ENCODE measurements at regions not wholly inside any gene's neighbourhood (a gene's known extent, or its start where the extent isn't known, plus 50 kb on each side); places are given as distances from the start of the nearest gene placed in this dataset.
"Not testable (repeated sequence)": the region's sequence is repeated elsewhere in the genome, so short reads cannot be mapped to it uniquely, and the experiment has no call there.

DNA sequence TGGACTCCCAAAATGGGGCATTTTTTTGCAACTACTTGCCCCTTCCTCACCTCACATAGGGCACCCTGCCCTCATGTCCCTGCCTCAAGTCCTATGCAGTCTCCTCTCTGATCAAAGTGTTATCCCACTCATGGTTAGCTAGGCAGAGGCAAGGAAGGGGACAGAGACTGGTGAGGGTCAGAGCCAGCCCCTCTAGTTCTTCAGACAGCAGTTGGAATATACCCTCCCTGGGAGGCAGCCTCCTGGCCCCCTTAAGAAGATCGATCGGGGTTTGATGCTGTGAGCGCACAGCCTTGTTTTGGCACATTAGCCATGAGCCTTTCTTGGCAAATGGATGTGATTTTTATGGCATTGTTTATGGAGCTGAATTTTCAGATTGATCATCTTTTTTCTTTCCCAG lies 436.9 kb downstream of the BUD13 start:
- no peak for DNase-seq (ENCODE audit: low read depth in 2 of 2)

- no peak for DNase-seq (ENCODE audit: low read depth in 2 of 2)
Measured at GRCh38 chr11:116335078-116335477, 437.7 kb downstream of the BUD13 start.

GRCh38 chr11:116334596-116334995 lies 438.2 kb downstream of the BUD13 start:
- no peak for DNase-seq (ENCODE audit: low read depth in 2 of 2)

DNA sequence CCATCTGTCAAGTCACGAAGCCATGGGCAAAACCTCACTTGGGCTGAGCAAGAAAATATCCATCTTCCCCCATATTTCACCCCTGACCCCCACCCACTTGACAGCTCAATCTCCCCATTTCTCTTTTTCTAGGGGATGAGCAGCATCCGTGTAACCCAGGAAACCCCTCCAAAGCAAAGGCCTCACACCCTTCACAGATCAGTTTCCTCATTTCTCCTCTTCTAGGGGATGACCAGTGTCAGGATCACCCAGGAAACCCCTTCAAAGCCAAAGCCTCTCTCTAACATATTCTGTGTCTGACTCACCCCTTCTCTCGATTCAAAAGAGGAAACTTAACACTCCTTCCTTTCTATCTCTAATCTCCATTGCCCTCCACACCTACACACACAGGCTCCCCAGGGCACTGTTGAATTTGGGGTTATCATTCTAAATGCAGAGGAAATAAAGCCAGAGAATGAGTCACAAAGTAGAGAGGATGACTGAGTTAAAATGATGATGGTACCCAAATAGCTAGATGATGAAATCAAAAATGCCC lies 439.7 kb downstream of the BUD13 start:
- no peak for DNase-seq (ENCODE audit: low read depth in 2 of 2)

DNA sequence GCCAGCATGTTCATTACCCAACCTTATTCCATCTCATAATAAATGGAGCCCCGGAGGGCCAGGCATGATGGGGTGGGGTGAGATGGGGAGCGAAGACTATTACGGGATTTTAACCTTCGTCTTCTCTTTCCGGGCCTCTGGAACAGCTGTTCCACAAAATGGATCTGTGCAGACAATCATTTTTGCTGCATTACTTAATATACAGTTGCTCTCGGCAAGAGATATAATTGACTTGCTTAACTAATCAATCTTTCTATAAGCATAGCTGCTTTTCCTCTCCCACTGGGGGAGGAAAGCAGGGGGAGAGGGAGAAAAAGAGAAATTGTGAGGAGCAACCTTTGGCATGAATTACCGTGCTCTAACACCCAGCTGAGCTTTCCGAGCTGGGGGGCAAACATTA lies 440.4 kb downstream of the BUD13 start:
- no peak for DNase-seq (ENCODE audit: low read depth in 2 of 2)

GRCh38 chr11:116331381-116331780 lies 441.4 kb downstream of the BUD13 start:
- no peak for DNase-seq (ENCODE audit: low read depth in 2 of 2)

GRCh38 chr11:116330439-116331185 lies 442.2 kb downstream of the BUD13 start:
- no peak for DNase-seq (ENCODE audit: low read depth in 2 of 2)

GRCh38 chr11:116329354-116330090 lies 443.3 kb downstream of the BUD13 start:
- no peak for DNase-seq (ENCODE audit: low read depth in 2 of 2)

- no peak for DNase-seq (ENCODE audit: low read depth in 2 of 2)
Measured at GRCh38 chr11:116328851-116329250, 443.9 kb downstream of the BUD13 start.

DNA sequence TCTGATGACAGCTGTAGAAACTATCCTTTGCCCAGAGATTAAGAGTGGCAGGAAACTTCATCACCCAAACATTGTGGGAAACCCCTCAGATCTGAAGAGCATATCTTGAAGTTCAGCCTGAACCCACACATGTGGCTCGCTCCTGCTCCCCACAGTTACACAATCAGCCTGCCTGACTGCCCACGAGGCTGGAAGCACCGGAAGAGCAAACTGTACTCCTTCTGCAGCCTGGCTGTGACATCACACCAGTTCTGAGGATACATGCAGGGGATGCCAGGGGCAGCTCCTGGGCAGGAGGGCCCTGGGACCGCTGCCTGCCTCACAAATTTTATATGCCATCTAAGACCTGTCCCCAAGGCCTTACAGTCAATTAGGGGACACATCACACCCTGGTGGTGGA lies 444.4 kb downstream of the BUD13 start:
- no peak for DNase-seq (ENCODE audit: low read depth in 2 of 2)

DNA sequence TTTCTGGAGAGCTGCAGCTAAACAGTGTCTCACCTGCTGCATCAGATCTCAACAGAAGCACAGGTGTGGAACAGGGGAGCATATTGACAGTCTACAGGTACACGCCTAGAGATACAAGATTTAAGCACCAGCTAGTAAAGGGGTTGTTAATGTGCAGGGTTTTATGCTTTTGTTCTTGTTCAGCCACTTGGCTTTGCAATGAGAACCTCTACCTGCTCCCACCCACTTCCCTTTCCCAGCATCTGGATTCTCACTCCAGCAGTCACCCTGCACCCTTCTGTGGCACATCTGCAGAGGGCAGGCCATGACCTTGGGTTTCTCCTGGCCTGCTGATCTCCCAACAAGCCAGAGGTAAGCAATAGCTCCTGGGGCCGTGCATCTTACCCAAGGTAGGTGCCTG lies 446.6 kb downstream of the BUD13 start:
- DNase-seq (ENCODE audit: low read depth in 2 of 2) = no peak

DNA sequence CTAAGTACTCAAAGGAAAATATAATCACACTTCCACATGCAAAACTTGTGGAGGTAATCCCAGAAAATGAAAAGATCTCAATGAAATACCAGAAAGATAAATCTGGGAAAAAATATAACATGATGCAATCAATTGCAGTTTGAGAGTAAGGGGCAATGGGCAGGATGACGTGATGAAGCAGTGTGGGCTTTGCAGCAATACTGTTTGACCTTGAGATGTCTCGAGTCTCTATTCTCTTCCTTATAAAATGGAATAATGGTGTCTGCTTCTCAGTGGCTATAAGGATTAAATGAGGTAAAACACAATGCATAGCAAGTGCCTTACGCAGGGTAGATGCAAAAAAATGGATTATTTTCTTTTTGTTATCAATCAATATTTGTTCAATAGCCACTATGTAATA lies 447.5 kb downstream of the BUD13 start:
- DNase-seq (ENCODE audit: low read depth in 2 of 2) = no peak

GRCh38 chr11:116324077-116324476 lies 448.7 kb downstream of the BUD13 start:
- not testable (repeated sequence) for DNase-seq (ENCODE audit: low read depth in 2 of 2)

DNA sequence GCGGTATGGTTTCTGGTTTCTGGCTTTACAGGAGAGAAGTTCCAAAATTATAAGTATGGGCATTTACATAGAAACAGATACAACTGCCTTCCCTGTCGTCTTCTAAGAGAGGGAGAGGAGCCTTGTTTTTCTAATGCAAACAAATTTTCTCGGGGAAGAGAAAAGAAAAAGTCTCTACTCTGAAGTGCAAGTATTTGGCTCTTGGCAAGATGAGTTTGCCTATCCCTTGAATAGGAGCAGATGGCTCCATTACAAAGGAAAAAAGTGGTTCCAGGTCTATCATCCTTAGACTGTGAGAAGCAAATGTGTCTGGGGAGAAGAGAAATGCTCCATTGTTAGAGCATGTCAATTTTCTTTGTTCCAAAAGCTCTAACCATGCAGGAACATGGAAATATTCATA lies 455.6 kb downstream of the BUD13 start:
- no peak for DNase-seq (ENCODE audit: low read depth in 2 of 2)

GRCh38 chr11:116314006-116314405 lies 458.8 kb downstream of the BUD13 start:
- DNase-seq (ENCODE audit: low read depth in 2 of 2) = no peak

GRCh38 chr11:116312570-116313391 lies 460.0 kb downstream of the BUD13 start:
- DNase-seq (ENCODE audit: low read depth in 2 of 2) = no peak

- DNase-seq (ENCODE audit: low read depth in 2 of 2) = no peak
Measured at GRCh38 chr11:116311206-116311605, 461.6 kb downstream of the BUD13 start.

DNA sequence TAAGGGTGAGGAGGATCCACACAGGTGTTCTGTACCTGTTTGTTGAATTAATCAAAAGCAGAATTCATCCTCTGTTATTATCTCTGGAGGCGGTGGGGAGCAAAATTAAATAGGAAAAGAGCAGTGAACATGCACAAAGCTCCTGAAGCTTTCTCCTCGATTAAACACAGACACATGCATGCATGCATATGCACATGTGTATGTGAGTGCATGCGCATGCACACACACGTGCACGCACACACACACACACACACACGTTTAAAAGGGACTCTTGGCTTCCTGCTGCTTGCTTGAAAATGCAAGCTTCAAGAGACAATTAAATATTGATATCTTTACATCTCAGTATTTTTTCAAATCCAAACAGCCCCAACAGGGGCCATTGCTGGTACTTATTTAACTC lies 462.1 kb downstream of the BUD13 start:
- no peak for DNase-seq (ENCODE audit: low read depth in 2 of 2)

DNA sequence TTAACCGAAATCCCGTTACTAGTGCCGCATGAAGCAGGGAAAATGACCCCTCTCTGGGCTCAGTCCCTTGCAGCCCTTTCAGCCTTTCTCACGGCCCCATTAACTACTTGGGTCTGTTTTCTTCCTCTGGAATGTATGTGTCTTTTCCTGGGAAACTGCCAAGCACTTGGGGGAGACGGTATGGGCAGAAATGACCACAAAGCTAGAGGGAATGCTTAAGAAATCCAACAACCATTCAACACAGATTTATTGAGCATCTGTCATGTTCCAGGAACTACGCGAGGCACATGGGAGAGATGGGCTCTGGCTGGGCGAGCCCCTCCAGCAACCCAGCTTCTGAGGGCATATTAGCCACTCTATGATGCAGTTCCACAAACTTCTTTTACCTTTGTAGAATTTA lies 462.6 kb downstream of the BUD13 start:
- no peak for DNase-seq (ENCODE audit: low read depth in 2 of 2)

GRCh38 chr11:116309446-116309845 lies 463.3 kb downstream of the BUD13 start:
- no peak for DNase-seq (ENCODE audit: low read depth in 2 of 2)

DNA sequence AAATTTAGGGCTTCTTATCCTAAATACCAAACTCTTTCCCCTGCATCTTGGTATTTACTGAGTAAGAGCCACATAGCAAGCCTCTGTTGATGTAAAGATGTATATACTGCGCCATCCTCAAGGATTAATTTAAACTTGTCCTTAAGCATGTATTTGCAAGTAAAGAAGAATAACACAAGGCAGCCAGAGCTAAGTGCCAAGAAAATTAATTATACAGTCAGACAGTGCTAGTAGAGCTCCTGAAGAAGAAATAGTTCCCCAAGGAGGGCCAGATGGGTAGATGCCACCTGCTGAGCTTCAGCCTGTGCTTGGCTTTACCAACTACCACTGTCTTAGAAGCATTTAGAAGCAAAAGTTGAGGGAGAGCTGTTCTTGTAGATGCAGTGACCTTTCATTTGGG lies 470.0 kb downstream of the BUD13 start:
- DNase-seq (ENCODE audit: low read depth in 2 of 2) = no peak

- DNase-seq (ENCODE audit: low read depth in 2 of 2) = no peak
Measured at GRCh38 chr11:116301141-116301540, 471.6 kb downstream of the BUD13 start.

Data from stimulated activated CD4-positive, alpha-beta T cell treated with anti-CD3 and anti-CD28 coated beads, Interleukin-1b, Interleukin-23, amount 100 ng/mL, for 4 hours (primary cell).